ENCODE measurements at regions not wholly inside any gene's neighbourhood (a gene's known extent, or its start where the extent isn't known, plus 50 kb on each side); places are given as distances from the start of the nearest gene placed in this dataset.

GRCh38 chr13:109586509-109587346 is 199.7 kb downstream of the IRS2 start:
- DNase-seq, result no peak

- DNase-seq, result no peak
These were observed 201.5 kb downstream of the IRS2 start for GRCh38 chr13:109584844-109585361.

GRCh38 chr13:109577191-109577700 is 209.1 kb downstream of the IRS2 start:
- no peak for DNase-seq

- DNase-seq, result no peak
These were observed 210.0 kb downstream of the IRS2 start for GRCh38 chr13:109576331-109576813.

- no peak for DNase-seq
These were observed 210.6 kb downstream of the IRS2 start for GRCh38 chr13:109575821-109576220.

- no peak for DNase-seq
These were observed 214.0 kb downstream of the IRS2 start for GRCh38 chr13:109572389-109572788.

- DNase-seq, result no peak
These were observed 216.2 kb downstream of the IRS2 start for GRCh38 chr13:109569958-109570711.

- no peak for DNase-seq
These were observed 218.0 kb downstream of the IRS2 start for GRCh38 chr13:109568339-109568818.

- peak; percentile 5 for DNase-seq
These were observed 219.1 kb downstream of the IRS2 start for GRCh38 chr13:109567315-109567714.

GRCh38 chr13:109565877-109566276 is 220.5 kb downstream of the IRS2 start:
- DNase-seq, result no peak

- no peak for DNase-seq
These were observed 238.0 kb downstream of the IRS2 start for GRCh38 chr13:109548374-109548773.

GRCh38 chr13:109547942-109548341 is 238.4 kb downstream of the IRS2 start:
- no peak for DNase-seq

- DNase-seq, result no peak
These were observed 240.5 kb downstream of the IRS2 start for GRCh38 chr13:109545931-109546330.

- no peak for DNase-seq
These were observed 245.3 kb downstream of the IRS2 start for GRCh38 chr13:109541081-109541480.

- no peak for DNase-seq
These were observed 248.8 kb downstream of the IRS2 start for GRCh38 chr13:109537584-109537983.

- no peak for DNase-seq
These were observed 253.0 kb downstream of the IRS2 start for GRCh38 chr13:109533350-109533749.

GRCh38 chr13:109529964-109530363 is 256.4 kb downstream of the IRS2 start:
- no peak for DNase-seq

GRCh38 chr13:109521719-109522118 is 264.7 kb downstream of the IRS2 start:
- DNase-seq, result no peak

GRCh38 chr13:109517517-109517916 is 268.9 kb downstream of the IRS2 start:
- DNase-seq, result no peak

GRCh38 chr13:109516186-109516585 is 270.2 kb downstream of the IRS2 start:
- DNase-seq, result no peak

- no peak for DNase-seq
These were observed 276.4 kb downstream of the IRS2 start for GRCh38 chr13:109510013-109510412.

GRCh38 chr13:109509154-109509900 is 277.1 kb downstream of the IRS2 start:
- no peak for DNase-seq

Data from eye (tissue), 1 donor.